LNCAP (cell line): ENCODE measurements at regions not wholly inside any gene's neighbourhood (a gene's known extent, or its start where the extent isn't known, plus 50 kb on each side); places are given as distances from the start of the nearest gene placed in this dataset.

Experiments used
- CTCF ChIP-seq: fragments of 450-650 bp; IDR thresholded peaks from 2 replicates; pipeline ENCODE4 v1.5.1; 2017; ENCODE audit warnings: mild to moderate bottlenecking

DNA sequence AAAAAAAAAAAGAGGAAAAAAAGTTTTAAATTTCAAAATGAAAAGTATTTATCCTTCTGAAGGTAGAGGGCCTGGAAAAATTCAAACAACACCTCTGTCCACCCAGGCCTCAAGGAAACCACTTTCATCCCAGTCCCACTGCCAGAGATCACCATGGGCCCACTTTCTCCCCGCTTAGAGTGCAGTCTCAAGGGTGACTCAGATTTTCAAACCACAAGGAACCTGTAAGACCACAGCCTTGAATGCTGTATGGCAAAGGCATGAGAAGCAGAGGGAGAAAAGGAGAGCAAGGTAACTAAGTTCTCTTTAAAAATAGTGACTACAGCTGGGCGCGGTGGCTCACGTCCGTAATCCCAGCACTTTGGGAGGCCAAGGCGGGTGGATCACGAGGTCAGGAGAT, 87.9 kb upstream of the PACRGL start:
- no peak for TF ChIP-seq CTCF

DNA sequence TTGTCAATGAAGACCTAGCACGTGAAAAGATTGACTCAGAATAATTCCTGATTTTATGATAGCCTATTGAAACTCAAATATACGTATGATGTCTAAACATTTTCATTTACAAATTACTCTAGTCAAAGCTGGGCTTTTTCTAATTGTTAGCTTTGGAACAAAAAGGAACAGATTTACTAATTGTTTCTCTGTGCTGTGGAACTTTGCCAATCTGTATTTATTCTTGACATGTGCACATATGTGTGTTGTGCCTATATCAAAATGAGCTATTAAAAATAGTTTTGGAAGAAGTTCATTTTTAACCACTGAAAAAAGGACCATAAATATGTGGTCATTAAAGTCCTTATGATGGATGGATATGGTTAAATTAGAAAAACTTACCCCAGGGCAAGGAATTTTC, 85.4 kb upstream of the PACRGL start:
- no peak for TF ChIP-seq CTCF

- no peak for TF ChIP-seq CTCF
These were observed 84.6 kb upstream of the PACRGL start for GRCh38 chr4:20615486-20616260.

DNA sequence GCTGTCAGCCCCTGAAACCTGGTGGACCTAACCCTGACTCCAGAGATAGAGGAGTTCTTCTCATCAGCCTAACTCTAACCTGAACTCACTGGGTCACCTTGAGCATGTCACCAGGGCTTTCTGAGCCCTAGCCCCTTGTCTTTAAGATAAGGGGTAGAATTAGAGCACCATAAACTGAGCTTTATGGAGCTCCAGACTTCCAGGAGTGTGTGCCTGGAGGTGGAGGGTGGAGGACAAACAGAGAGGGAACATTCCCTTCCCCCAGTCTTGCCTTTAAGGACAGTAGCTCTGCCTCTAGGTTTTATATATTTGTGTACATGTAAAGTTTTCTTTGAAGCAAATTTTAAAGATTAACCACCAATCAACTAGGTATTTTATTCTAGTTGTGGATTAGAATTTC, 83.9 kb upstream of the PACRGL start:
- TF ChIP-seq CTCF, result no peak

DNA sequence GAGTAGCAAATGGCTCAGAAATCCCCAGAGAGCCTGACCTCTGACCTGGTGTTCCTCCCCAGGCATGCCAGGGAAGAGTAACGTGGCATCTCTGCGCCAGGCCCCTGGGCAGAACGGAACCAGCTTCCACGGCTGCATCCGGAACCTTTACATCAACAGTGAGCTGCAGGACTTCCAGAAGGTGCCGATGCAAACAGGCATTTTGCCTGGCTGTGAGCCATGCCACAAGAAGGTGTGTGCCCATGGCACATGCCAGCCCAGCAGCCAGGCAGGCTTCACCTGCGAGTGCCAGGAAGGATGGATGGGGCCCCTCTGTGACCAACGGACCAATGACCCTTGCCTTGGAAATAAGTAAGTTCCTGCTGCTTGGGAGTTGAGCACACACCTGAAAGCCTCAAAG, 83.4 kb upstream of the PACRGL start:
- TF ChIP-seq CTCF, result no peak

- TF ChIP-seq CTCF, result no peak
These were observed 82.4 kb upstream of the PACRGL start for GRCh38 chr4:20617678-20618396.

DNA sequence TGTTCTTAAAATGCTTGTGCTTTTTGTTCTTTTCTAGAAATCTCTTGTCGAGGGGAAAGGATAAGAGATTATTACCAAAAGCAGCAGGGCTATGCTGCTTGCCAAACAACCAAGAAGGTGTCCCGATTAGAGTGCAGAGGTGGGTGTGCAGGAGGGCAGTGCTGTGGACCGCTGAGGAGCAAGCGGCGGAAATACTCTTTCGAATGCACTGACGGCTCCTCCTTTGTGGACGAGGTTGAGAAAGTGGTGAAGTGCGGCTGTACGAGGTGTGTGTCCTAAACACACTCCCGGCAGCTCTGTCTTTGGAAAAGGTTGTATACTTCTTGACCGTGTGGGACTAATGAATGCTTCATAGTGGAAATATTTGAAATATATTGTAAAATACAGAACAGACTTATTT, 81.5 kb upstream of the PACRGL start:
- TF ChIP-seq CTCF, result no peak
